CD4-positive, alpha-beta memory T cell (primary cell): ENCODE measurements at regions not wholly inside any gene's neighbourhood (a gene's known extent, or its start where the extent isn't known, plus 50 kb on each side); places are given as distances from the start of the nearest gene placed in this dataset.
"Not testable (repeated sequence)": the region's sequence is repeated elsewhere in the genome, so short reads cannot be mapped to it uniquely, and the experiment has no call there.

Experiments
- CTCF ChIA-PET: fragments of 350-600 bp; sonication (Branson Sonifier 250); formaldehyde crosslinking; loops from one replicate; lab custom pipeline; 2021; ENCODE audit warnings: inconsistent platforms; ENCODE audit not compliant: partially characterized antibody; lab: Charles Lee
- POLR2A ChIA-PET: fragments of 350-600 bp; sonication (Branson Sonifier 250); formaldehyde crosslinking; loops from one replicate; lab custom pipeline; 2021; ENCODE audit not compliant: partially characterized antibody; lab: Charles Lee
- DNase-seq, 5 donors: peaks; one replicate each; pipeline versions ENCODE4 v3.0.0 to v3.0.0-alpha.2; 2020 to 2022; ENCODE audit warnings: mixed read lengths in 1 of 5
- H3K27ac ChIP-seq: one replicate; pipeline ENCODE4 v1.7.0; 2013; ENCODE audit warnings: low read depth, low read length
- H3K27me3 ChIP-seq: 2 replicates; pipeline ENCODE4 v1.7.0; 2013; ENCODE audit warnings: mild to moderate bottlenecking, low read length, moderate library complexity; ENCODE audit not compliant: insufficient read depth
- H3K36me3 ChIP-seq: 2 replicates; pipeline ENCODE4 v1.7.0; 2013; ENCODE audit warnings: mild to moderate bottlenecking, low read length, moderate library complexity; ENCODE audit not compliant: insufficient read depth
- H3K4me1 ChIP-seq: 2 replicates; pipeline ENCODE4 v1.7.0; 2013; ENCODE audit warnings: mild to moderate bottlenecking, low read length, moderate library complexity; ENCODE audit not compliant: insufficient read depth
- H3K4me3 ChIP-seq, 2 donors: one replicate each; pipeline ENCODE4 v1.7.0; 2013; ENCODE audit warnings: low read length in 2 of 2, mild to moderate bottlenecking in 1 of 2
- H3K9me3 ChIP-seq, 2 donors: one replicate each; pipeline ENCODE4 v1.7.0; 2013; ENCODE audit warnings: low read length in 2 of 2, control low read depth in 1 of 2; ENCODE audit not compliant: control insufficient read depth in 1 of 2
- H3K27ac Mint-ChIP-seq, 7 donors: one replicate each; pipeline ENCODE4 v1.8.0; 2020 to 2021; ENCODE audit warnings: mixed read lengths in 7 of 7, mild to moderate bottlenecking in 6 of 7, inconsistent platforms in 3 of 7, moderate library complexity in 3 of 7
- H3K27me3 Mint-ChIP-seq, 2 donors: one replicate each; pipeline ENCODE4 v1.8.0; 2020 to 2021; ENCODE audit warnings: mixed read lengths in 2 of 2
- H3K36me3 Mint-ChIP-seq, 2 donors: one replicate each; pipeline ENCODE4 v1.8.0; 2020 to 2021; ENCODE audit warnings: mixed read lengths in 2 of 2, inconsistent platforms in 1 of 2, mild to moderate bottlenecking in 1 of 2
- H3K4me1 Mint-ChIP-seq, 4 donors: one replicate each; pipeline ENCODE4 v1.8.0; 2020 to 2021; ENCODE audit warnings: mixed read lengths in 4 of 4, mild to moderate bottlenecking in 1 of 4
- H3K4me3 Mint-ChIP-seq, 8 donors: one replicate each; pipeline ENCODE4 v1.8.0; 2020 to 2021; ENCODE audit warnings: mixed read lengths in 8 of 8, mild to moderate bottlenecking in 7 of 8, moderate library complexity in 6 of 8, inconsistent platforms in 3 of 8
- H3K9me3 Mint-ChIP-seq, 8 donors: one replicate each; pipeline ENCODE4 v1.8.0; 2020 to 2021; ENCODE audit warnings: mixed read lengths in 8 of 8, mild to moderate bottlenecking in 5 of 8, inconsistent platforms in 3 of 8, moderate library complexity in 1 of 8
- intact Hi-C: fragments of 100-400 bp; cut with micrococcal nuclease; formaldehyde crosslinking; loops from one replicate; pipeline ENCODE4 v1.15.1; 2023

GRCh38 chr9:102507044-102507687 lies 488.0 kb upstream of the CYLC2 start:
- Mint-ChIP-seq H3K27me3 (no peaks in the 10 kb centered on the region), H3K4me1 (no peaks in the 10 kb centered on the region), H3K27ac (no peak overlapping the region), H3K36me3 (no peaks in the 10 kb centered on the region), H3K9me3 (peaks cover 0 to 11% (median 0%) of the 10 kb centered on the region in 8 donors), H3K4me3 (no peak overlapping the region)
- H3K4me3 ChIP-seq: no peak overlapping the region
- no peaks in the 10 kb centered on the region for H3K4me1 ChIP-seq
- intact Hi-C loops: no loop called here
- no peak overlapping the region for H3K27ac ChIP-seq
- DNase-seq: no peak
- CTCF ChIA-PET: no interaction called here
- H3K27me3 ChIP-seq: no peaks in the 10 kb centered on the region
- H3K36me3 ChIP-seq: no peaks in the 10 kb centered on the region
- POLR2A ChIA-PET: no interaction called here
- no peaks in the 10 kb centered on the region for H3K9me3 ChIP-seq

DNA sequence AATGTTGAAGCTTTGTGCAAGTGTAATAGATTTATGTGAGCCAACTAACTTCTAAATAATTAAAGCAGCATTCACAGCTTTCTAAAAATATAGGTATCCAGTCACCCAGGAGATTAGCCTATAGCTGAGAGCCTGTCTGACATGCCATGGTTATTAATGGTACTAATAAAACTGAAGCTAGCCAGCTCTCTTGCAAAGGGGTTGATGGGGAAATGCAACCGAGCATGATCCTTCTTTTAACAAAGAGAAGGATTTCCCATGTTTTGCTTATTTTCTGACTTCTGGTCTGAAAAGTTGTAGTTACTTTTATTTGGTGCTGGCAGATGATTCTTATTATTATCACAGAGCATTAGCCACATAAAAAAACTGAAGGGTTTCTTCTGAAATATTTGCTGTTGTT lies 488.7 kb upstream of the CYLC2 start:
- intact Hi-C loops: no loop called here

GRCh38 chr9:102499468-102499867 lies 495.7 kb upstream of the CYLC2 start:
- Mint-ChIP-seq H3K4me3 (no peak overlapping the region), H3K4me1 (no peaks in the 10 kb centered on the region), H3K9me3 (peaks cover 4 to 27% (median 8%) of the 10 kb centered on the region in 8 donors), H3K36me3 (no peaks in the 10 kb centered on the region), H3K27me3 (no peaks in the 10 kb centered on the region), H3K27ac (no peak overlapping the region)
- CTCF ChIA-PET: no interaction called here
- H3K9me3 ChIP-seq: no peaks in the 10 kb centered on the region
- no peaks in the 10 kb centered on the region for H3K36me3 ChIP-seq
- no peak for DNase-seq
- no peak overlapping the region for H3K27ac ChIP-seq
- POLR2A ChIA-PET: no interaction called here
- H3K4me3 ChIP-seq: no peak overlapping the region
- intact Hi-C loops: no loop called here
- no peaks in the 10 kb centered on the region for H3K27me3 ChIP-seq
- H3K4me1 ChIP-seq: no peaks in the 10 kb centered on the region

More for the DNA sequence above, 488.7 kb upstream of the CYLC2 start:
- H3K4me3 Mint-ChIP-seq: no peak overlapping the region
- no peak overlapping the region for H3K4me3 ChIP-seq
- no peaks in the 10 kb centered on the region for H3K27me3 ChIP-seq
- no peaks in the 10 kb centered on the region for H3K4me1 ChIP-seq
- no peaks in the 10 kb centered on the region for H3K27me3 Mint-ChIP-seq
- no peak overlapping the region for H3K27ac ChIP-seq
- H3K36me3 Mint-ChIP-seq: no peaks in the 10 kb centered on the region
- H3K9me3 Mint-ChIP-seq: peaks cover 0 to 14% (median 2%) of the 10 kb centered on the region in 8 donors
- no peaks in the 10 kb centered on the region for H3K9me3 ChIP-seq
- no peaks in the 10 kb centered on the region for H3K36me3 ChIP-seq
- ChIA-PET CTCF (no interaction called here), POLR2A (no interaction called here)
- no peak overlapping the region for H3K27ac Mint-ChIP-seq
- no peak for DNase-seq
- H3K4me1 Mint-ChIP-seq: no peaks in the 10 kb centered on the region

DNA sequence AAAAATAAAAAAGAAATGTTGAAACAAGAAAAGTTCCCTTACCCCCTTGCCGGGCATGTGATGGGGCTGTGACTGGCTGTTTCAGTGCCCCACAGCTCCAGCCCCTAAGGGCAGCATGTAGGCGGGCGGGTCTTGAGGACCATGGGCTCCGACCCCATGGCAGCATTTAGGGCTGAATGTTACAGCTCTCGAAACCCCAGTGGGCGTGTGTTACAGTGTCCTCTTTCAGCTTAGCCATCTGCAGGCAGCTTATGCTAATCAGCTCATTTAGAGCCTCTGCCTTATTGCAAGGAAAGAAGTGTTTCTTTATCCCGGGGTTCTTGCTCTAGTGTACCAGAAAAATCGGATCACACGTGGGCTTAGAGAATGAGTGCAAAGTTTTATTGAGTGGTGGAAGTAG lies 497.4 kb upstream of the CYLC2 start:
- no peaks in the 10 kb centered on the region for H3K4me1 Mint-ChIP-seq
- DNase-seq: no peak
- H3K4me3 Mint-ChIP-seq: no peak overlapping the region
- Histone ChIP-seq H3K4me3 (no peak overlapping the region), H3K27ac (no peak overlapping the region), H3K36me3 (no peaks in the 10 kb centered on the region), H3K9me3 (no peaks in the 10 kb centered on the region), H3K4me1 (no peaks in the 10 kb centered on the region), H3K27me3 (no peaks in the 10 kb centered on the region)
- POLR2A ChIA-PET: no interaction called here
- H3K27me3 Mint-ChIP-seq: no peaks in the 10 kb centered on the region
- no peak overlapping the region for H3K27ac Mint-ChIP-seq
- peaks cover 6 to 27% (median 8%) of the 10 kb centered on the region in 8 donors for H3K9me3 Mint-ChIP-seq
- CTCF ChIA-PET: interaction anchor here (0.8 kb wide), 1 partner anchor 17 kb away, joined by 3 read pairs; no protein-coding TSS in a partner anchor
- H3K36me3 Mint-ChIP-seq: no peaks in the 10 kb centered on the region
- intact Hi-C loops: no loop called here

- H3K36me3 ChIP-seq, H3K4me3 ChIP-seq, H3K27ac Mint-ChIP-seq, H3K27ac ChIP-seq, H3K9me3 Mint-ChIP-seq, H3K4me3 Mint-ChIP-seq, H3K4me1 Mint-ChIP-seq, H3K27me3 ChIP-seq, H3K4me1 ChIP-seq, CTCF ChIA-PET, H3K27me3 Mint-ChIP-seq, DNase-seq, intact Hi-C loops, POLR2A ChIA-PET, H3K9me3 ChIP-seq, H3K36me3 Mint-ChIP-seq: not testable (repeated sequence)
Measured at GRCh38 chr9:102486976-102487375, 508.2 kb upstream of the CYLC2 start.

DNA sequence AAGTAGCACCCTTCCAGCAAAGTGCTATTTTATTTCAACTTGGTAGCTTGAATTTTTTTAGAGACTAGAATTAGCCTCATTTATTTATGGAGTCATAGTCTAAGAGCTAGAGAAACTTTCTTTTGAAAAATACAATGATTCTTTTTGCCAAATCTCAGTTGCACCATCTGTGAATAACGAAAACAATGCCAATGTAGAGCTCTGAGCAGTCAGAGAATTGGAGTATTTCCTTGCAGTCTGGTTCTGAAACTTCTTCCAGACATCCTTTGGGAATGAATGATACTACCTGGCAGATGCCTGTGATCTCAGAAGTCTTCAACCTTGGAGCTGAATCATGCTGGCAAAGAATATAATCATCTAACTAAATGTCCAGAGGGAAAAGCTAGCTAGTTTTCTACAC lies 511.5 kb upstream of the CYLC2 start:
- H3K9me3 ChIP-seq: no peaks in the 10 kb centered on the region
- intact Hi-C loops: no loop called here
- H3K9me3 Mint-ChIP-seq: peaks cover 0 to 16% (median 0%) of the 10 kb centered on the region in 8 donors
- no peak overlapping the region for H3K27ac ChIP-seq
- DNase-seq: no peak
- ChIA-PET CTCF (no interaction called here), POLR2A (no interaction called here)
- no peaks in the 10 kb centered on the region for H3K36me3 ChIP-seq
- no peaks in the 10 kb centered on the region for H3K27me3 ChIP-seq
- no peaks in the 10 kb centered on the region for H3K27me3 Mint-ChIP-seq
- no peak overlapping the region for H3K27ac Mint-ChIP-seq
- H3K4me3 ChIP-seq: no peak overlapping the region
- H3K4me1 ChIP-seq: no peaks in the 10 kb centered on the region
- no peaks in the 10 kb centered on the region for H3K36me3 Mint-ChIP-seq
- no peaks in the 10 kb centered on the region for H3K4me1 Mint-ChIP-seq
- H3K4me3 Mint-ChIP-seq: no peak overlapping the region

- CTCF ChIA-PET: no interaction called here
- H3K27me3 Mint-ChIP-seq: no peaks in the 10 kb centered on the region
- Histone ChIP-seq H3K27ac (no peak overlapping the region), H3K4me1 (no peaks in the 10 kb centered on the region), H3K36me3 (no peaks in the 10 kb centered on the region), H3K9me3 (no peaks in the 10 kb centered on the region), H3K4me3 (no peak overlapping the region), H3K27me3 (no peaks in the 10 kb centered on the region)
- no peaks in the 10 kb centered on the region for H3K4me1 Mint-ChIP-seq
- no peak overlapping the region for H3K4me3 Mint-ChIP-seq
- H3K27ac Mint-ChIP-seq: no peak overlapping the region
- H3K9me3 Mint-ChIP-seq: peaks cover 0 to 17% (median 0%) of the 10 kb centered on the region in 8 donors
- intact Hi-C loops: no loop called here
- POLR2A ChIA-PET: interaction anchor here (0.6 kb wide), 1 partner anchor 29 kb away, joined by 3 read pairs; no protein-coding TSS in a partner anchor
- DNase-seq: no peak
- H3K36me3 Mint-ChIP-seq: no peaks in the 10 kb centered on the region
Measured at GRCh38 chr9:102482776-102483175, 512.4 kb upstream of the CYLC2 start.
